ENCODE measurements at regions not wholly inside any gene's neighbourhood (a gene's known extent, or its start where the extent isn't known, plus 50 kb on each side); places are given as distances from the start of the nearest gene placed in this dataset.

DNA sequence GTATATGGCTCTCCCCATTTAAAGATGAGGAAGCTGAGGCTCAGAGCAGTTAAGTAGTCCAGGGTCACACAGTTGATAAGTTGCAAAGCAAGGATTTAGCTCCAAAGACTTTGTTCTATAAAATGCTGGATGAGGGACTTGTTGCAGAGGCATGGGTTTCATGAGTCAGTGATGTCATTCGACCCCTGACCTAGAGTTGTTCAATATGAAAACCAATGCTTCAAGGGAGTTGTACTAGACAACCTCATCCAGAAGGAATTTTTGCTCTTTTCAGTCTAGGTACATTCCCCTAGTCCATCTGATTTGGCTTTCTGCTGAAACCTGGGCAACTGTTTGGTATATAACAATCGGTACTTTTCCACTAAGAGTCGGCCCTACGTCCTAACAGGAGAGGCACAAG is 550.4 kb downstream of the EBF1 start:
- TF ChIP-seq, protein P1, sequence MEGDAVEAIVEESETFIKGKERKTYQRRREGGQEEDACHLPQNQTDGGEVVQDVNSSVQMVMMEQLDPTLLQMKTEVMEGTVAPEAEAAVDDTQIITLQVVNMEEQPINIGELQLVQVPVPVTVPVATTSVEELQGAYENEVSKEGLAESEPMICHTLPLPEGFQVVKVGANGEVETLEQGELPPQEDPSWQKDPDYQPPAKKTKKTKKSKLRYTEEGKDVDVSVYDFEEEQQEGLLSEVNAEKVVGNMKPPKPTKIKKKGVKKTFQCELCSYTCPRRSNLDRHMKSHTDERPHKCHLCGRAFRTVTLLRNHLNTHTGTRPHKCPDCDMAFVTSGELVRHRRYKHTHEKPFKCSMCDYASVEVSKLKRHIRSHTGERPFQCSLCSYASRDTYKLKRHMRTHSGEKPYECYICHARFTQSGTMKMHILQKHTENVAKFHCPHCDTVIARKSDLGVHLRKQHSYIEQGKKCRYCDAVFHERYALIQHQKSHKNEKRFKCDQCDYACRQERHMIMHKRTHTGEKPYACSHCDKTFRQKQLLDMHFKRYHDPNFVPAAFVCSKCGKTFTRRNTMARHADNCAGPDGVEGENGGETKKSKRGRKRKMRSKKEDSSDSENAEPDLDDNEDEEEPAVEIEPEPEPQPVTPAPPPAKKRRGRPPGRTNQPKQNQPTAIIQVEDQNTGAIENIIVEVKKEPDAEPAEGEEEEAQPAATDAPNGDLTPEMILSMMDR (IDR thresholded peaks at IDR 0.05; ENCODE audit: insufficient read depth, low read length, poor library complexity, severe bottlenecking) = no peak
- TF ChIP-seq EZH2phosphoT487 (conservative IDR thresholded peaks at IDR 0.05; ENCODE audit: low read length) = no peak

Data from SU-DHL-6 (cell line).